ENCODE measurements at regions not wholly inside any gene's neighbourhood (a gene's known extent, or its start where the extent isn't known, plus 50 kb on each side); places are given as distances from the start of the nearest gene placed in this dataset.
"Not testable (repeated sequence)": the region's sequence is repeated elsewhere in the genome, so short reads cannot be mapped to it uniquely, and the experiment has no call there.

DNA sequence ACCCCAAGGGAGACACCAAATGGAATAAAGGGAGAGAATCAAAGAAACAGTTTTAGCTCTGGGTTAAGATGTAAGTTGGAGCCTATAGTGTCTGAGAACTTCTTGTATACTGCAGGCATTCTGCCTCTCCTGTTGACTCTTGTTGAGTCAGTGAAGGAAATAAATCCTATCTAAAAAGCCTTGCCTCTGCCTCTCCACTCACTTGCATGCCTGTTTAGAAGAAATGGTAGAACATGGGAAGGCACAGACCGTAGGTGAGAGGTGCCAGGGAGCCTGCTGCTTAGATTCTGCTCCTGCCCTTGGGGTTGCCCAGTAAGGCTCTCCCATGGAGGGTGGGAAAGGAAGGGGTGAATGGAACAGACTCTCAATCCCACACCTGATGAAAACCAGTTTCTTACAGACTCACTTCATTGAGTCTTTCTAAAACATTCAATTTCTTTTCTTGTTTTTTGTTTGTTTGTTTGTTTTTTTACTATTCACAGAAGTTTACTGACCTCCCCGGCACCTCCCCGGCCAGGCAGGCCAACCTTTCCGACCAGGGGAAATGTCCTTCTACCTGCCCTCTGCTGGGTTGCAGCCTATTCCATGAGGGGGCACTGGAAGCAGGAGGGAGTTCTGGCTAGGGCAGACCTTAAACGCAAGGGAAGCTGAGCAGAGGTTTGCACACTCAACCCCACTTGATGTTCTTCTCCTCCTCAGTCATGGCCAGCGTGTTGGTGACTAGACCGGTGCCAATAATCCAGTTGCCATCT lies 211.7 kb upstream of the WSB1 start:
- no peak overlapping the region for H3K27ac ChIP-seq
- TF ChIP-seq ZFX (IDR thresholded peaks at IDR 0.05): no peak
- TF ChIP-seq CTCF (conservative IDR thresholded peaks at IDR 0.05): no peak

DNA sequence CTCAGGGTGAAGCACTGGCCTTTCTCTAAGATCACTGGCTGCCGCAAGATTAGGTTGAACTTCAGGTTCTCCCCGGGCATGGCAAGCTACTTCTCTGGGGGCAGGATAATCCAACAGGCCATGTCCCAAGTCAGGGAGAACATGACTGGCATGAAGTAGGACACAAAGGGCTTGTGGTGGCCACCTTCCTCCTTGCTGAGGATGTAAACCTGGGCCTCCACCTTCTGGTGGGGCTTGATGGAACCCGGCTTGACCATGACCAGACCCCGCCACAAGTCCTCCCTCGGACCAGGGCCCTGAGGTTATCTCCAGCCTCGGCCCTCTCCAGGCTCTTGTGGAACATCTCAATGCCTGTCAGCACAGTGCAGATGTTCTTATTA lies 211.1 kb upstream of the WSB1 start:
- no peak overlapping the region for H3K27ac ChIP-seq
- TF ChIP-seq ZFX (IDR thresholded peaks at IDR 0.05) (no peak), CTCF (conservative IDR thresholded peaks at IDR 0.05) (no peak)

DNA sequence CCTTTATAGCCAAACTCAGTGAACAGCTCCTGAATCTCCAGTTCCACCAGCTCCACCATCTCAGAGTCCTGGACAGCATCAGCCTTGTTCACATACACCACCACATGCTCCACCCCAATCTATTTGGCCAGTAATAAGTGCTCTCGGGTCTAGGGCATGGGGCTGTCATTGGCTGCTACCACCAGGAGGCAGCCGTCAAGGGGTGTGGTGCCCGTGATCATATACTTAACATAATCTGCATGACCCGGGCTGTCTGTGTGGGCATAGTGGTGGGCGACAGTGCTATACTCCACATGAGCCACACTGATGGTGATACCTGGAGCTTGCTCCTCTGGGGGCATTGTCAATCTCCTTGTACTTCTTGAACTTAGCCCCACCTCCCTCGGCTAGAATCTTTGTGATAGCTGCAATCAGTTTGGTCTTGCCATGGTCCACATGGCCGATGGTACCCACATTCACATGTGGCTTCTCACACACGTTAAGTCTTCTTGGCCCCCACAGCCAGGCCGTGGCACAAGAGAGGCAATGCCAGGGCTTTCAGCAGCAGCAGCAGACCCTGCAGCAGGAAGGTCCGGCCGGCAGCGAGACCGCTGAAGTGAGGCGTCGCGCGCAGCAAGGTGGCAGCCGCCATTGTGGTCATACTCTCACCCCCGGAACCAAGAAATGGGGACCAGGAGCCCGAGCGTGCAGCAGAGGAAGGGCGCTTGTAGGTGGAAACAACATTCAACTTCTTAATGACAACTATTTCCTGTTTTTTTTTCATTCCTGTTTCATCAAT lies 210.3 kb upstream of the WSB1 start:
- H3K27ac ChIP-seq: no peak overlapping the region
- TF ChIP-seq ZFX (IDR thresholded peaks at IDR 0.05) (no peak), CTCF (conservative IDR thresholded peaks at IDR 0.05) (no peak)

GRCh38 chr17:27085517-27085916 lies 208.4 kb upstream of the WSB1 start:
- H3K27ac ChIP-seq: no peak overlapping the region
- no peak for TF ChIP-seq CTCF (conservative IDR thresholded peaks at IDR 0.05)
- no peak for TF ChIP-seq ZFX (IDR thresholded peaks at IDR 0.05)

GRCh38 chr17:27086526-27086925 lies 207.4 kb upstream of the WSB1 start:
- H3K27ac ChIP-seq: no peak overlapping the region
- TF ChIP-seq CTCF (conservative IDR thresholded peaks at IDR 0.05) (no peak), ZFX (IDR thresholded peaks at IDR 0.05) (no peak)

- H3K27ac ChIP-seq: no peak overlapping the region
- TF ChIP-seq CTCF (conservative IDR thresholded peaks at IDR 0.05): no peak
- TF ChIP-seq ZFX (IDR thresholded peaks at IDR 0.05): no peak
Observed at GRCh38 chr17:27087935-27088766, 205.8 kb upstream of the WSB1 start.

DNA sequence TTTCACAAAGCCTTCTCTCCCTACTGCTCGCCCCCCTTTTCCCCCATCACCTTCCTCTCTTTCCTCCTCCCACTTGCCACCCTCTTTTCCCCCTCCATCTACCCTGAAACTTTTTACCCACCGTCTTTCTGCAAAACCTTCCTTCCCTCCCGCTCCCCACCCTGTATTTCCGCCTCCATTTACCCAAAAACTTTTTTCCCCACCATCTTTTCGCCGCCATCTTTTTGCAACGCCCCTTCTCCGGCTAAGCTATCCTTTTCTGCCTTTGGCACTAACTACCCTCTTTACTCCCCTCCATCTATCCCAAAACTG lies 205.2 kb upstream of the WSB1 start:
- no peak overlapping the region for H3K27ac ChIP-seq
- TF ChIP-seq CTCF (conservative IDR thresholded peaks at IDR 0.05): no peak

DNA sequence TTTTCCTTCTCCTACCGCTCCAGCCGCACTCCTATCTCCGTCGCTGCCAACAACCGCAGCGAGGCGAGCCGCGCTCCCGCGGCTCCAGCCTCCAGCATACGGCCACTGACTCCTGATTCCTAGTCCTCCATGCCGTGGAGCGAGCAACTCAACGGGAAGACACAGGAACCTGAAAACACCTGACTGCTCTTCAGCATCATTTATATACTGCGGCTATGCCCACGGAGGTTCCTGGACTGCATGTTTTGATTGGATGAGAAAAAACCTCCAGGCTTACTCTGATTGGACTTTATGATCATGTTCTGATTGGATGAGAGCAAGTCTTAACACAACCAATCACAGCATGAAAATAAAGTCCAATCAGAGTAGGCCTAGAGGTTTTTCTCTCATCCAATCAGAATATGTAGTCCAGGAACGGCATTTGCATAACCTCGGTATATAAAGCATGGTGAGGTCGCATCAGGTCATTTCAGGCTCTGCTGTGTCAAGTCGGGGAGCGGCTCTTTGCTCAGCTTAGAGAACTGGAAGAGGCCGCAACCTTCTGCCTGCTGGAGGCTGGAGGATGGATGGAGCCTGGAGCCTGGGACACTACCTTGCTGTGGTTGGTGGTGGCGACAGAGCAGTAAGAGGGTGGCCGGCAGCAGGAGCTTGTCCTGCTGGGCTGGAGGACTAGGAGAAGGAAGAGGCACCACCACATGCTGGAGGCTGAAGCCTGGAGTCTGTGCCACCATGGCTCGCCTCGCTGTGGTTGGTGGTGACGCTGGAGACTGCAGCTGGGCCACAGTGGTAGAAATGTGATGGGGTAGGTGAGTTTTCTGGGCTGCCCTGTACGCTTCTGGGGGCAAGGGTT lies 204.6 kb upstream of the WSB1 start:
- H3K27ac ChIP-seq: not testable (repeated sequence)

All from C4-2B (cell line).